ENCODE measurements at regions not wholly inside any gene's neighbourhood (a gene's known extent, or its start where the extent isn't known, plus 50 kb on each side); places are given as distances from the start of the nearest gene placed in this dataset.

DNA sequence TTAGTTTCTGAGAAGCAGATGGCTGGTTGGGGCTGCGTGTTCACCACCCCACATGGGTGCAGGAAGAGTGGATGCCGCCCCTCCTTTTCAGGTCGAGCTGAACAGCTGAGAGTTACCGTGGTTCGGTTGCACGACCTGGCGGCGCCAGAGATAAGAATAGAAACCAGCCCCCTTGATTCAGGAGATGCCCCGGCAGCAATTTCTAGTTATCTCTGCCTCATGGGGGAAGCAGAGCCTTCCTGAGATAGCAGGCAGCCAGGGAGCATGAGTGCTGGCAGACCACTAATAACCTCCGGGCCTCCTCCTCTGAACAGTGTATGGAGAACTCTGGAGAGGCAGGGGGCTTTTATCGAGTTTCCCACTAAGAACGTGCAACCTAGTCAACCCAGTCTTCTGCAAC is 177.8 kb downstream of the NSG2 start:
- TF ChIP-seq, protein P1, sequence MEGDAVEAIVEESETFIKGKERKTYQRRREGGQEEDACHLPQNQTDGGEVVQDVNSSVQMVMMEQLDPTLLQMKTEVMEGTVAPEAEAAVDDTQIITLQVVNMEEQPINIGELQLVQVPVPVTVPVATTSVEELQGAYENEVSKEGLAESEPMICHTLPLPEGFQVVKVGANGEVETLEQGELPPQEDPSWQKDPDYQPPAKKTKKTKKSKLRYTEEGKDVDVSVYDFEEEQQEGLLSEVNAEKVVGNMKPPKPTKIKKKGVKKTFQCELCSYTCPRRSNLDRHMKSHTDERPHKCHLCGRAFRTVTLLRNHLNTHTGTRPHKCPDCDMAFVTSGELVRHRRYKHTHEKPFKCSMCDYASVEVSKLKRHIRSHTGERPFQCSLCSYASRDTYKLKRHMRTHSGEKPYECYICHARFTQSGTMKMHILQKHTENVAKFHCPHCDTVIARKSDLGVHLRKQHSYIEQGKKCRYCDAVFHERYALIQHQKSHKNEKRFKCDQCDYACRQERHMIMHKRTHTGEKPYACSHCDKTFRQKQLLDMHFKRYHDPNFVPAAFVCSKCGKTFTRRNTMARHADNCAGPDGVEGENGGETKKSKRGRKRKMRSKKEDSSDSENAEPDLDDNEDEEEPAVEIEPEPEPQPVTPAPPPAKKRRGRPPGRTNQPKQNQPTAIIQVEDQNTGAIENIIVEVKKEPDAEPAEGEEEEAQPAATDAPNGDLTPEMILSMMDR (IDR thresholded peaks at IDR 0.05; ENCODE audit: control insufficient read depth, insufficient read depth, low read depth, low read length, missing control alignments) = no peak

DNA sequence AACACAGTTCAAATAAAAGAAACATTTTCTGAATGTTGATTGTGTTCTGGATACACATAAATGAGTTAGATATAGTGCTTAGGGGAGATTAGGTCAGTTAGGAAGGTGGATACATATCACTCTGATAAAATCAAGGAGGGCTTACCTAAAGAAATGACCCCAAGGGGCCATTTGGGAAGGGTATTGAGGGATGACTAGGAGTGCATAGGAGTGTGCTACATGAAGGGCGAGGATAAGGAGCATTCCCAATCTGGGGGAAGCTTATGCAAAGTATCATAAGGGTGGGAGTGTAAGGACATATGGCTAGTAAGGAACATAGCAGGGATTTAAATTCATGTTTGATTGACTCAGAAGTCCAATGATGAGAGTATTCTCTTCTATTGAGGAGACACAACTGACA is 183.6 kb downstream of the NSG2 start:
- H3K4me3 ChIP-seq (ENCODE audit: control insufficient read depth, low read depth, low read length) = no peak overlapping the region
- TF ChIP-seq, protein P1 (IDR thresholded peaks at IDR 0.05; ENCODE audit: control insufficient read depth, insufficient read depth, low read depth, low read length, missing control alignments) = no peak
- no peak for DNase-seq (ENCODE audit: low read depth)

More for the DNA sequence above, 177.8 kb downstream of the NSG2 start:
- DNase-seq (ENCODE audit: low read depth) = no peak
- no peak overlapping the region for H3K4me3 ChIP-seq (ENCODE audit: control insufficient read depth, low read depth, low read length)

DNA sequence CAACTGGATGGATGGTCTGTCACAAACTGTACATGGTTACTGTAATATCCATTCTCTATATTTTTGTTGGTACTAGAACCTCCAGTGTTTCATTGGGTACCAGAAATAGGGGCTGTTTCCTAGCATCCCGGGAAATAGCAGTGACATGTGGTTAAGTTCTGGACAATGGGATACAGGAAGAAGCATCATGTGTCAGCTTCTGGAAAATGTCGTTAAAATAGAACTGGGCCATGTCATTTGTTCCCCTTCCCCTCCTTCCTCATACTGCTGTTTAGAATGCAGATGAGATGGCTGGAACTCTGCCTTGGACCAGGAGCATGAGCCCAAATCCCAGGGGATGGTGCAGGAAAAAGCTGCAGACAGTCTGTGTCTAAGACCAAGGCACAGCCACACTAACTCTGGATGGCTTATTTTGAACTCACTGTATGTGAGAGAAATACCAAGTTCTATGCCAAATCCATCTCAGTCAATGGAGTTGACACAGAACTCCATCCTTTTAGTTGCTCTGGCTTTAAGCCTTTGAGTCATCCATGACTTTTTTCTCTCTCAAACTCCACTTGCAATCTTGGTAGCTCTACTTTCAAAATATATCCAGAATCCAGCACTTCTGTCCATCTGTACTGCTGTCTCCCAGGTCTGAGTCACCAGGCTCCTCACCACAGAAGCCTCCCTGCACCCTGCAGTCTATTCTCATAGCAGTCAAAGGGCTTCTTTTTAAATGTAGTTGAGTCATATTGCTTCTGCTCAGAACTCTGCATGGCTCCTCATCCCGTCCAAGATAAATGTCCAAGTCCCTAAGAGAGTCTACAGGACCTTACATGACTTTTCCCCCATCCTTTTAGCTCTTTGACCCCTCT is 184.2 kb downstream of the NSG2 start:
- peak; percentile 80 for DNase-seq (ENCODE audit: low read depth)

DNA sequence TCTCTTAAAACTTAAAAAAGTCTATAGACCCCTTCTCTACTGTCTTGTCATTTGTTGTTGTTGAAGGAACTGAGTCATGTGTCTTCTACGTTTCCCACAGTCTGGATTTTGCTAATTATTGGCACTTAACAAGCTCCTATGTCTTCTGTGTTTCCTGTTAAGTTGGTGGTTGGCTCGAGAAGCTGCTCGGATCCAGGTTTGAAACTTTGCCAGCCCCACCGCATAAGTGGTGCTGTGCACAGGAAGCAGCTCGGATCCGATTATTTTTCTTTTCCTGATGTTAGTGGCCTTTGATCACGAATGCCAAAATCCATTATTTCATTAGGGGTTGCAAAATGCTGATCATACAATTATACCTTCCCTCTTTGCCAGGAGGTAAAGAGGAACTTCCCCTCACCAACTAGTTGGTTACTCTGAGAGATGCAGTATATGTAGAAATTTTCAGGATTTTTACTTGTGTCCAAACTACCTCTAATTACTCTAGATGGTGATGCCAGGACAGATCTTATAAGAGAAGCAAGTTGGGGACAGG is 186.5 kb downstream of the NSG2 start:
- TF ChIP-seq, protein P1 (IDR thresholded peaks at IDR 0.05; ENCODE audit: control insufficient read depth, insufficient read depth, low read depth, low read length, missing control alignments) = no peak
- H3K4me3 ChIP-seq (ENCODE audit: control insufficient read depth, low read depth, low read length) = no peak overlapping the region
- DNase-seq (ENCODE audit: low read depth) = peak; percentile 42

More for the DNA sequence above, 184.2 kb downstream of the NSG2 start:
- TF ChIP-seq, protein P1 (IDR thresholded peaks at IDR 0.05; ENCODE audit: control insufficient read depth, insufficient read depth, low read depth, low read length, missing control alignments) = no peak
- no peak overlapping the region for H3K4me3 ChIP-seq (ENCODE audit: control insufficient read depth, low read depth, low read length)

DNA sequence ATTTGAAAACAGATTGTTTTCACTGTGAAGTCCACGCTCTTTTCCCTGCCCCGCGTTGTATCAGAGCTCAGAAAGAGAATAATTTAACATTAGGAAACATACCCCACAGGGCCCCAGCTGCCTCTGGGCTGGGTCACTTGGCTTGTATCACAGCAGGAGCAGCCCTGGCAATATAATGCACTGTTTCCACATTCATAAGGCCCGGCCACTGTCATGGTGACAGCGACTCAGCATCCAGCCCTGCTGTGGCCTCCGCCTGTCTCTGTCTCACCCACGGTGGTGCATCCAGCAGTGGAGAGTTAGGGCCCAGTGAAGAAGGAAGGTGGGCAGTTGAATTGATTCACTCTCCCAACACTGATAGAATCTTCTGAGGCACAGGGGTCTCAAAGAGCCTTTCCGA is 188.9 kb downstream of the NSG2 start:
- TF ChIP-seq, protein P1 (IDR thresholded peaks at IDR 0.05; ENCODE audit: control insufficient read depth, insufficient read depth, low read depth, low read length, missing control alignments) = no peak
- H3K4me3 ChIP-seq (ENCODE audit: control insufficient read depth, low read depth, low read length) = no peak overlapping the region
- no peak for DNase-seq (ENCODE audit: low read depth)

DNA sequence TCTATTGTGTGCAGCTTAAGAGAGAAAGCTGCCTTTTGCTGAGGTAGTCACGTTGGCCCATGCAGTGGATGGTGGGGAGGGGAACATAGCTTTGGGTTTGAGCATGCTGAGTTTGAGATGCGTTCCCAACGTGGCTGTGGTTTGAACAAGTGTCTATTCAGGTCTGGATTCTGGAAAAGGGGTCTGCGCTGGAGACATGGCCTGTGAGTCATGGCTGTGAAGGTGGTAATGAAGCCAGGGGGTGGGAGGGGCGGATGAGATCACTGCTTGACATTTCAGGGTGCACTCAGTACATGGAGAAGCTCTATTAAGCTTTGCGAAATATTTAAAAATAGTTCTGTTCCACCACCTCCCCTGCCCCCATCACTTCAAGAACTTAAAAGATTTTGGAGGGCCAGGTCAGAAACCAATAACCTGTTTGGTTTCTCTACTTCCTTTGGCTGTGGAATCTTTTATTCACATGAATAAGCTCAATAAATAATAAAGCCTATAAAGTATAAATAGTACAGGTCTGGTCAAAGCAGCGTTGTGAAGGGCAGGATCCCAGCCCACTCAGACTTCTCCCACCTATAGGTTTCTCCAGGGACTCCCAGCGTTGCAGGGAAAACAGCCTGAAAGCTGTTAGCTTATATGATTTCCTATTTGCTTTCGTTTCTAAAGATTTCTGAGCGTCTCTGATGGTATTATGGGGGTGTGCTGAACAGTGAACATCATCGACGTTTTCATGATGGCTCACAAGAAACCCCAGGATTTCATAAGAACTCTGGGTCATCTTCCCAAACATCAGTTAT is 189.9 kb downstream of the NSG2 start:
- TF ChIP-seq, protein P1 (IDR thresholded peaks at IDR 0.05; ENCODE audit: control insufficient read depth, insufficient read depth, low read depth, low read length, missing control alignments) = no peak
- H3K4me3 ChIP-seq (ENCODE audit: control insufficient read depth, low read depth, low read length) = peak overlapping the region; percentile 8; the same call in 1 of the 2 replicates
- DNase-seq (ENCODE audit: low read depth) = no peak

All from AG09309 (cell line).